ENCODE measurements at regions not wholly inside any gene's neighbourhood (a gene's known extent, or its start where the extent isn't known, plus 50 kb on each side); places are given as distances from the start of the nearest gene placed in this dataset.

- TF ChIP-seq CTCF (IDR thresholded peaks at IDR 0.05) (no peak), POLR2A (IDR thresholded peaks at IDR 0.05) (no peak)
Observed at GRCh38 chr4:12787261-12787660, 696.9 kb downstream of the RAB28 start.
